ENCODE measurements at regions not wholly inside any gene's neighbourhood (a gene's known extent, or its start where the extent isn't known, plus 50 kb on each side); places are given as distances from the start of the nearest gene placed in this dataset.
"Not testable (repeated sequence)": the region's sequence is repeated elsewhere in the genome, so short reads cannot be mapped to it uniquely, and the experiment has no call there.

DNA sequence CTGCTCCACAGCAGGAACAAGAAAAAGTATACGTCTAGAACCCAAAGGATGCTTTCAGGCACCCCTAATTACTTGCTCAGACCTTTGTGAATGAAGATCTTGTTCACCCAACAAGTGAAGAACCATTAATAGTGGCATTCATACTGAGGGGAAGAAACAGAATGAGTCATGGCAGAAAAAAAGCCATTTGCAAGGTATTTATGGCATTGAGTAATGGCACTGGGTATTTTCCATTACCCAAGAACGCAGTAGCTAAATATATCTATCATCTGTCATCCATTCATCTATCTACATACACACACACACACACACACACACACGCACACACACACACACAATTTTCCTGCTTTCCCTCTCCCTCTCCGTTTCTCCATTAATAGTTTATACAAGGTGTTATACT, 56.4 kb upstream of the XIRP2 start:
- intact Hi-C loops (cut with DNase I, micrococcal nuclease), result no loop called here
- DNase-seq, result no peak
- no peak for ATAC-seq

- intact Hi-C loops (cut with DNase I, micrococcal nuclease), result no loop called here
- no peak for DNase-seq
- ATAC-seq, result no peak
Measured at GRCh38 chr2:166825914-166826313, 62.4 kb upstream of the XIRP2 start.

DNA sequence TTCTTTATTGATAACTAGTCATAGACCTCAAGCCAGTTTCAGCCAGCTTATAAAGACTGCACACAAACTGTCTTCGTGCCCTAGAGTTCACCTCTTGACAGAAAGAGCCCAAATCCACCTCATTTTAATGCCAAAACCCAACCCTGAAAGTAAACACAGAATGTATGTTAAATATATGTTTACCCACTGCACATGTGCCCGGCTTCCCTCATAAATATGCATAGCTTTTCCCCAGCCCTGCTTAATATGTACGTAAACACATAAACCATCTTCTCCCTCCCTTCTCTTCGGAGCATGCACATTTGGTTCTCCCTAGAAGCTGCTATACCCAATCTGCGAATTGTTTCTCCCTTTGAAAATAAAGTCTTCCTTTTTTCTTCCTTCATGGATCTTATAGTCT, 73.9 kb upstream of the XIRP2 start:
- ATAC-seq, result no peak
- no peak for DNase-seq
- intact Hi-C loops (cut with DNase I, micrococcal nuclease), result no loop called here

DNA sequence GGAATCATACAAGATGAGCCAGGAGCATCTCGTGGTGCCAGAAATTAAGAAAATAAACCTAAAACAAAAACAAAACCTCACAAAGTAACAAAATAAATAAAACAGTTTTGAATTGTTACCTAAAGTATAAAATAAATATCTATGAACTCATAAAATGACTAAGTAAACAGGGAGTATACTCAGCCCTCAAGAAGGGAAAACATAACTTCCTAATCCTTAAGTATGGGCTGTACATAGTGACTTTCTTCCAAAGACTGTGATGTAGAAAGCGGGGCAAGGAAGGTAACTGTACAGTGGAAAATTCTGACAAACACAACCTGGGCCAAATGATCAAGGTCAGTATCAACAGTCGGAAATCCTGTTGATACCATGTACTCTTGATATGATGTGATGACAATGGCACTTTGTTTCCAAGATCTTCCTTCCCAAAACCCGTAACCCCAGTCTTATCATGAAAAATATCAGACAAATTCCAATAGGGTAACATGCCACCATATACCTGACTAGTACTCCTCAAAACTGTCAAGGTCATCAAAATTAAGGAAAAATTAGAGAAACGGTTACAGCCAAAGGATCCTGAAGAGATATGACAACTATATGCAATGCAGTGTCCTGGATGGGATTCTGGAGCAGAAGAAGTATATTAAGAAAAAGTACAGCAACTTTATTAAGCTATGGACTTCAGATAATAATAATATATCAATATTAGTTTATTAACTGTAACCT, 76.0 kb upstream of the XIRP2 start:
- ATAC-seq (no peak), DNase-seq (no peak)
- intact Hi-C loops (cut with DNase I, micrococcal nuclease), result no loop called here

GRCh38 chr2:166805753-166806152, 82.5 kb upstream of the XIRP2 start:
- intact Hi-C loops (cut with DNase I, micrococcal nuclease), result no loop called here
- DNase-seq (no peak), ATAC-seq (no peak)

- intact Hi-C loops (cut with DNase I, micrococcal nuclease), result no loop called here
- DNase-seq (no peak), ATAC-seq (peak; percentile 38)
Measured at GRCh38 chr2:166803373-166804000, 84.8 kb upstream of the XIRP2 start.

GRCh38 chr2:166802475-166802874, 85.8 kb upstream of the XIRP2 start:
- intact Hi-C loops (cut with DNase I, micrococcal nuclease), result no loop called here
- DNase-seq (no peak), ATAC-seq (no peak)

- intact Hi-C loops (cut with DNase I, micrococcal nuclease), result no loop called here
- DNase-seq (no peak), ATAC-seq (no peak)
Measured at GRCh38 chr2:166792808-166793207, 95.5 kb upstream of the XIRP2 start.

GRCh38 chr2:166786707-166787106, 101.6 kb upstream of the XIRP2 start:
- DNase-seq (no peak), ATAC-seq (no peak)
- intact Hi-C loops (cut with DNase I, micrococcal nuclease), result no loop called here

DNA sequence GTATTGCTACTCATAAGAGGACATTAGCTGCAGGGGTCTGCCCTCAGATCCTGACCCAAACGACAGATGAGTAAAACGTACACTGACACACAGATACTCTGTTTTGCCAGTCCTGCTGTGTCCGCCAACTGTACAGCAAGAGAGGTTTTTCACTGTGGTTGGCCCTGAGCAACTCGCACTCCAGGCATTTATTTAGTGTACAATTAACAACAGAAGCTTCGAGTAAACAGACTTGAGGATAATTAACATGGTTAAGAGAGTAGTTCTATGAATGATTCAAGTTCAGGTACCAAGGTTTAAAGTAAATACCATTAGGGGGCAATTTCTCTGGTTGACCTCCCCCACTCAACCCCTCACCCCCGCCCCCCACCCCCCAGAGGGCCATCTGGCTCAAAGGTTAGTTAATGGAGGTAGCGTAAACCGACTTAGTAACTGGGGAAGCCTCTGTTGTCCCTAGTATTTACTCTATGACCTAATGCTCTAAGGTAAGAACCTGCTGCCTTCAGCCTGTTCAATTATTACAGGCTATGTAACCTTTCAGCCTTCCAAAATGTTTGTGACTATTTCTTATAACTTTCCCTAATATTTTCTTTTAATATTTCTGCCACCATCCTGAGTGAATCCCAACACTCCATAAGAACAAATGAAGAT, 103.9 kb upstream of the XIRP2 start:
- no peak for DNase-seq
- ATAC-seq, result no peak
- intact Hi-C loops (cut with DNase I, micrococcal nuclease), result no loop called here

- intact Hi-C loops (cut with DNase I, micrococcal nuclease), result no loop called here
- ATAC-seq (no peak), DNase-seq (no peak)
Measured at GRCh38 chr2:166775176-166775575, 113.1 kb upstream of the XIRP2 start.

GRCh38 chr2:166773308-166773949, 114.9 kb upstream of the XIRP2 start:
- intact Hi-C loops (cut with DNase I, micrococcal nuclease), result no loop called here
- ATAC-seq (no peak), DNase-seq (no peak)

- intact Hi-C loops (cut with DNase I, micrococcal nuclease), result no loop called here
- DNase-seq (no peak), ATAC-seq (no peak)
Measured at GRCh38 chr2:166768393-166769123, 119.7 kb upstream of the XIRP2 start.

DNA sequence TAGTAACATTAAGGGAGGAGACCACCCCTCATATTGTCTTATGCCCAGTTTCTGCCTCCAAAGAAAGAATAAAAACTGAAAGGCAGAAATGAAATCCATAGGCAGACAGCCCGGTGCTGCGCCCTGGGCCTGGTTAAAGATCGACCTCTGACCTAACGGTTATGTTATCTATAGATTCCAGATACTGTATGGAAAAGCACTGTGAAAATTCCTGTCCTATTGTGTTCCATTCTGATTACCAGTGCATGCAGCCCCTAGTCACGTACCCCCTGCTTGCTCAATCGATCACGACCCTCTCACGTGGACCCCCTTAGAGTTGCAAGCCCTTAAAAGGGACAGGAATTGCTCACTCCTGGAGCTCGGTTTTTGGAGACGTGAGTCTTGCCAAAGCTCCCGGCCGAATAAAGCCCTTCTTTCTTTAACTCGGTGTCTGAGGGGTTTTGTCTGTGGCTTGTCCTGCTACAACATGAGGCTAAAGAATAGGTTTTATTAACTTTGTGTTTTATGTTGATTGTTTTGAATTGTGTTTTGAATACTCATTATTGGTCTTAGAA, 121.4 kb upstream of the XIRP2 start:
- intact Hi-C loops (cut with DNase I, micrococcal nuclease); ATAC-seq; DNase-seq: not testable (repeated sequence)

DNA sequence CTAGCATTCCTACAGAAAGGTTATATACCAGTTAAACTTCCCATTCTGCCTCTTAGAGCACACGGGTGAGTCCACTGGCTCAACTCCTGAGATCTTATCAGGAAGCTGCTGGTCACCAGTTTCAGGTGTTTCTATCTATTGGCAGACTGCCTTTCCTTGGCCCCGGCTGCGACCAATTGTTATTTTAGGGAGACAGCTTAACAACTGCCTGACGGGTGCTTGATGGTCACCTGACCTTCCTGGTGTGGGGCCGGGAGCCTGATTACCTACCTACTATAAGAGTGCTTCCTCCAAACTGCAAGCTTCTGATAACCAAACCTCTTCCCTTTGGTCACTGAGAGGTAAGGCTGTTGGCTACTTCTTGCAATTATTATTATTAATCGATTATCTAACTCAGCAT, 122.1 kb upstream of the XIRP2 start:
- intact Hi-C loops (cut with DNase I, micrococcal nuclease), result no loop called here
- no peak for DNase-seq
- ATAC-seq, result no peak

- DNase-seq (no peak), ATAC-seq (no peak)
- intact Hi-C loops (cut with DNase I, micrococcal nuclease), result no loop called here
Measured at GRCh38 chr2:166765141-166765540, 123.1 kb upstream of the XIRP2 start.

DNA sequence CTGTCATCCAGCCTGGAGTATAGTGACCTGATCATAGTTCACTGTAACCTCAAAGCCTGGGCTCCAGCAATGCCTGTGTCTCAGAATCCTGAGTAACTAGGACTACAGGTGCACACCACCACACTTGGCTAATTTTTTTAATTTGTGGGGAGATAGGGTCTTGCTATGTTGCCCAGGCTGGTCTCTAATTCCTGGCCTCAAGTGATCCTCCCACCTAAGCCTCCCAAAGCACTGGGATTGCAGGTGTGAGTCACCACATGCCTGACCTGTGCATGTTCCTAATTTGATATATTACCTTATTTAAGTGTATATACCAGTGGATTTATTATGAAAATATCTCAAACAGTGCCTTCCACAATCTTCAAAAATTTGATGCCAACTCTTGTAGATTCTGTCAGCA, 123.6 kb upstream of the XIRP2 start:
- no peak for ATAC-seq
- DNase-seq, result no peak
- intact Hi-C loops (cut with DNase I, micrococcal nuclease), result no loop called here

DNA sequence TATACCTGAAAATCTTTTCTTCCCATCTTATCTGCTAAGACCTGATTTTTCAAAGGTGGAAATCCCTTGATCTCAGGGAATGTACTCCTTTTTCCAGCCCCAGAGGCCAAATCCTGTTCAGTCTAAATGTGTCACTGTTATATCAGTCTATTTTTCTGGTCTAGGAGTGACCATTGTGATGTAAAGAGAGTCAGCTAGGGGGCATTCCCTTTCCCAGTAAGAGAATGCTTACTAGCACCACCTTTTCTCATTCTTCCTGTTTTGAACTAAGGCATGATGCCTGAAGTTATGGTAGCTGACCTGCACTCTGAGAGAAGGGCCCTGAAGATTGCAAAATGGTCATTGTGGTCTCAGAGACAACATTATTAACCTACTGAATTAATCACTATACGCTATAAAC, 124.1 kb upstream of the XIRP2 start:
- ATAC-seq (no peak), DNase-seq (no peak)
- intact Hi-C loops (cut with DNase I, micrococcal nuclease), result no loop called here

DNA sequence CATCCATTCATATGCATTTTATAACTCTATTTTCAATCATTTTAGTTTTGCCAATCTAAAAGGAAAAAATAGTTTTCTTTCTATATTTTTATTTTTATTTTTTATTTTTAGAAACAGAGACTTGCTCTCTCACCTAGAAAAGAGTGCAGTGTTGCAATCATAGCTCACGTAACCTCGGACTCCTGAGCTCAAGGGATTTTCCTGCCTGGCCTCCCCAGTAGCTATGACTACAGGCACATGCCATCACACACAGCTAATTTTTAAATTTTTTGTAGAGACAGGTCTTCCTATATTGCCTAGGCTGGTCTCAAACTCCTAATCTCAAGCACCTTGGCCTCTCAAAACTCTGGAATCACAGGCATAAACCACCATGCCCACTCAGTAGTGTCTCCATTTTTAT, 125.5 kb upstream of the XIRP2 start:
- ATAC-seq (no peak), DNase-seq (no peak)
- intact Hi-C loops (cut with DNase I, micrococcal nuclease), result no loop called here
